ENCODE measurements at regions not wholly inside any gene's neighbourhood (a gene's known extent, or its start where the extent isn't known, plus 50 kb on each side); places are given as distances from the start of the nearest gene placed in this dataset.
"Not testable (repeated sequence)": the region's sequence is repeated elsewhere in the genome, so short reads cannot be mapped to it uniquely, and the experiment has no call there.

DNA sequence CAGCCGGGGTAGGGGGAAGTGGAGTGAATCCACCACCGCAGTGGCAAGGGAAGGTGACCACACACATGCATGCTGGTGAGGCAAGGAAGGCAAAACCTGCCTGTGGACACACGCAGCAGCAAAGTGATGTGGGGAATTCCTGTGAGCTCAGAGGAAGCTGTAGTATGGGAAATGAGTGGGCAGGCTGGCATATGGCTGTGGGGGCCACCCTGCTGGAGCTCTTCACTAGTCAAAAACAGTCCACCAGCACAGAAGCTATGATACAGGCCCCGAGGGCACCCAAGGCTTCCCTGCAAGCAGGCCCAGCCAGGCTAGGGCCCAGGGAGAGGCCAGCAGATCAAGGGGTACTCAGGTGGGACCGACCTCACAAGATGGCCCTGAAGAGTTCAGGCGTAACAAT is 239.1 kb downstream of the CHM start:
- no peaks in the 10 kb centered on the region for H3K27me3 ChIP-seq
- DNase-seq (ENCODE audit: low spot score) = no peak
- H3K4me1 ChIP-seq = no peaks in the 10 kb centered on the region
- H3K9me3 ChIP-seq = peaks cover 0 to 15% of the 10 kb centered on the region in 2 donors
- no peaks in the 10 kb centered on the region for H3K36me3 ChIP-seq
- no peak overlapping the region for H3K4me3 ChIP-seq
- TF ChIP-seq, protein P1, sequence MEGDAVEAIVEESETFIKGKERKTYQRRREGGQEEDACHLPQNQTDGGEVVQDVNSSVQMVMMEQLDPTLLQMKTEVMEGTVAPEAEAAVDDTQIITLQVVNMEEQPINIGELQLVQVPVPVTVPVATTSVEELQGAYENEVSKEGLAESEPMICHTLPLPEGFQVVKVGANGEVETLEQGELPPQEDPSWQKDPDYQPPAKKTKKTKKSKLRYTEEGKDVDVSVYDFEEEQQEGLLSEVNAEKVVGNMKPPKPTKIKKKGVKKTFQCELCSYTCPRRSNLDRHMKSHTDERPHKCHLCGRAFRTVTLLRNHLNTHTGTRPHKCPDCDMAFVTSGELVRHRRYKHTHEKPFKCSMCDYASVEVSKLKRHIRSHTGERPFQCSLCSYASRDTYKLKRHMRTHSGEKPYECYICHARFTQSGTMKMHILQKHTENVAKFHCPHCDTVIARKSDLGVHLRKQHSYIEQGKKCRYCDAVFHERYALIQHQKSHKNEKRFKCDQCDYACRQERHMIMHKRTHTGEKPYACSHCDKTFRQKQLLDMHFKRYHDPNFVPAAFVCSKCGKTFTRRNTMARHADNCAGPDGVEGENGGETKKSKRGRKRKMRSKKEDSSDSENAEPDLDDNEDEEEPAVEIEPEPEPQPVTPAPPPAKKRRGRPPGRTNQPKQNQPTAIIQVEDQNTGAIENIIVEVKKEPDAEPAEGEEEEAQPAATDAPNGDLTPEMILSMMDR (IDR thresholded peaks at IDR 0.05) = no peak
- no peak overlapping the region for H3K27ac ChIP-seq

DNA sequence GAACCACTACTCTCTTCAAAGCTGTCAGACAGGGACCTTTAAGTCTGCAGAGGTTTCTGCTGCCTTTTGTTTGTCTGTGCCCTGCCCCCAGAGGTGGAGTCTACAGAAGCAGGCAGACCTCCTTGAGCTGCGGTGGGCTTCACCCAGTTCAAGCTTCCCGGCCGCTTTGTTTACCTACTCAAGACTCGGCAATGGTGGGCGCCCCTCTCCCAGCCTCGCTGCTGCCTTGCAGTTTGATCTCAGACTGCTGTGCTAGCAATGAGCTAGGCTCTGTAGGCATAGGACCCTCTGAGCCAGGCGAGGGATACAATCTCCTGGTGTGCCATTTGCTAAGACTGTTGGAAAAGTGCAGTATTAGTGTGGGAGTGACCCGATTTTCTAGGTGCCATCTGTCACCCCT is 275.0 kb downstream of the CHM start:
- H3K27me3 ChIP-seq; DNase-seq (ENCODE audit: low spot score); H3K9me3 ChIP-seq; H3K4me3 ChIP-seq; H3K4me1 ChIP-seq; H3K36me3 ChIP-seq; H3K27ac ChIP-seq: not testable (repeated sequence)

DNA sequence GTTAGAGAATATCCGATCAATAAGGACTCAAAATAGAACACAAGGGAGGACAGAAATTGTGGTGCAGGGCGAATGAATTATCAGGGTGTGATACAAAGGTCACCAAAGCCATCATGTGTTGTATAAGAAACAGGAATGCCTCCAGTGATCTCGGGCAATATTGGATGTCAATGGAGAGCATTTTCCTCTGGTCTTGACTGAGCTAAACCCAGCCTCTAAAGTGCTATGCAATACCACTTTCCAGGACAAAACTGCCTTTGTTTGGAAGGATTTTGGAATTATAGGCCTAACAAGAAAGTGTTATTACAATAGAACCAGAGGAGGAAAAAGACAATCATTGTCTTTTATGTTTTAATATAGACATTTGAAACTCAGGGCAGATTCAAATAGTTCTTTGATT is 281.7 kb downstream of the CHM start:
- H3K4me3 ChIP-seq = no peak overlapping the region
- TF ChIP-seq, protein P1 (IDR thresholded peaks at IDR 0.05) = no peak
- H3K4me1 ChIP-seq = no peaks in the 10 kb centered on the region
- no peak overlapping the region for H3K27ac ChIP-seq
- no peaks in the 10 kb centered on the region for H3K36me3 ChIP-seq
- no peak for DNase-seq (ENCODE audit: low spot score)
- no peaks in the 10 kb centered on the region for H3K27me3 ChIP-seq
- H3K9me3 ChIP-seq = no peaks in the 10 kb centered on the region

DNA sequence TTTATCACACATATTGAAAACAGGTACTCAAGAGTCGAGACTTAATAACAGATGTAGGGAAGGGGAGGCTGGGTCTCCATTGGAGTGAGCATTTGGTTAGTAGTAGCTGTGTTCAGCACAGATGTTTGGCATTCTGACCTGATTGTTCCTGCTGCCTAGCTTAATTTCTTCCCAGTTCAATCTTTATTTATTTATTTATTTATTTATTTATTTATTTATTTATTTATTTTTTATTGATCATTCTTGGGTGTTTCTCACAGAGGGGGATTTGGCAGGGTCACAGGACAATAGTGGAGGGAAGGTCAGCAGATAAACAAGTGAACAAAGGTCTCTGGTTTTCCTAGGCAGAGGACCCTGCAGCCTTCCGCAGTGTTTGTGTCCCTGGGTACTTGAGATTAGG is 324.3 kb downstream of the CHM start:
- peaks cover 0 to 16% of the 10 kb centered on the region in 2 donors for H3K9me3 ChIP-seq
- H3K27ac ChIP-seq; H3K27me3 ChIP-seq; H3K4me1 ChIP-seq; DNase-seq (ENCODE audit: low spot score); H3K36me3 ChIP-seq; H3K4me3 ChIP-seq: not testable (repeated sequence)

DNA sequence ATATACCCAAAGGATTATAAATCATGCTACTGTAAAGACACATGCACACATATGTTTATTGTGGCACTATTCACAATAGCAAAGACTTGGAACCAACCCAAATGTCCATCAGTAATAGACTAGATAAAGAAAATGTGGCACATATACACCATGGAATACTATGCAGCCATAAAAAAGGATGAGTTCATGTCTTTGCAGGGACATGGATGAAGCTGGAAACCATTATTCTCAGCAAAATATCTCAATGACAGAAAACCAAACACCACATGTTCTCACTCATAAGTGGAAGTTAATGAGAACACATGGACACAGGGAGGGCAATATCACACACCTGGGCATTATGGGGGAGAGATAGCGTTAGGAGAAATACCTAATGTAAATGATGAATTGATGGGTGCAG is 323.8 kb upstream of the POF1B start:
- H3K36me3 ChIP-seq; H3K4me1 ChIP-seq; H3K27me3 ChIP-seq; H3K4me3 ChIP-seq; DNase-seq (ENCODE audit: low spot score); H3K27ac ChIP-seq; H3K9me3 ChIP-seq: not testable (repeated sequence)

DNA sequence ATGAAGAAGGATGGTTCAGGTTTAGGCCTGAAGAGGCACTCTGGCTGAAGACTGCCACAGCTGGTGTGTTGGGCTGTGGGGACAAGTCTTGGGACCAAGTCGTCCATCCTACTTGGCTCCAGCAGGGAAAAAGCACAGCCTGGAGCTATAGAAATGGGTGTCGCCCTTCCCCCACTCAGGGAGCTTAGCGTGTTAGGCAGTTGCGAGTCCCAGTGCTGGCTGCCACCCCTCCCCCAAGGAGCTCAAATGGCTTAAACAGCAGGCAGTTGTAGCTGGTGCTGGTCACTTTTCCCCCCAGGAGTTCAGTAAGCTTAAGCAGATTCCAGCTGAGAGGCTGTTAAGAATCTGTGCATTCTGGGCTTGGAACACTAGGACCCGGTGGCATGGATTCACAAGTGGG is 319.5 kb upstream of the POF1B start:
- H3K9me3 ChIP-seq = peaks cover 0 to 16% of the 10 kb centered on the region in 2 donors
- H3K27ac ChIP-seq = no peak overlapping the region
- H3K4me1 ChIP-seq = no peaks in the 10 kb centered on the region
- DNase-seq (ENCODE audit: low spot score) = no peak
- TF ChIP-seq, protein P1 (IDR thresholded peaks at IDR 0.05) = no peak
- no peaks in the 10 kb centered on the region for H3K27me3 ChIP-seq
- no peaks in the 10 kb centered on the region for H3K36me3 ChIP-seq
- H3K4me3 ChIP-seq = no peak overlapping the region

DNA sequence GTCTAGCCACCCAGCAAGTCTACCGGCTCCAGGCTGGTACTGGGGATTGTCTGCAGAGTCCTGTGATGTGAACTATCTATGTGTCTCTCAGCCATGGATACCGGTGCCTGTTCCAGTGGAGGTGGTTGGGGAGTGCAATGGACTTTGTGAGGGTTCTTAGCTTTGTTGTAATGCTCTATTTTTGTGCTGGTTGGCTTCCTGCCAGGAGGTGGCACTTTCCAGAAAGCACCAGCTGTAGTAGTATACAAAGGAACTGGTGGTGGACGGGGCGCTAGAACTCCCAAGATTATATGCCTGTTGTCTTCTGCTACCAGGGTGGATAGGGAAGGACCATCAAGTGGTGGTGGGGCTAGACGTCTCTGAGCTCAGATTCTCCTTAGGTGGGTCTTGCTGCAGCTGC is 306.4 kb upstream of the POF1B start:
- H3K27me3 ChIP-seq = no peaks in the 10 kb centered on the region
- no peaks in the 10 kb centered on the region for H3K36me3 ChIP-seq
- H3K9me3 ChIP-seq = peaks cover 0 to 5% of the 10 kb centered on the region in 2 donors
- TF ChIP-seq, protein P1 (IDR thresholded peaks at IDR 0.05) = no peak
- H3K4me3 ChIP-seq = no peak overlapping the region
- no peaks in the 10 kb centered on the region for H3K4me1 ChIP-seq
- DNase-seq (ENCODE audit: low spot score) = no peak
- H3K27ac ChIP-seq = no peak overlapping the region
